A204.1 (cell line): ENCODE measurements at regions not wholly inside any gene's neighbourhood (a gene's known extent, or its start where the extent isn't known, plus 50 kb on each side); places are given as distances from the start of the nearest gene placed in this dataset.
"Not testable (repeated sequence)": the region's sequence is repeated elsewhere in the genome, so short reads cannot be mapped to it uniquely, and the experiment has no call there.

ENCODE experiments used
- FAIRE-seq: peaks from 2 replicates; lab custom pipeline; 2012; peaks lifted over from hg19 to GRCh38; lab: Jason Lieb, UNC

GRCh38 chrX:15116900-15117299 is 153.0 kb downstream of the ASB9 start:
- FAIRE-seq, result no peak

GRCh38 chrX:15114743-15115566 is 154.9 kb downstream of the ASB9 start:
- no peak for FAIRE-seq

- no peak for FAIRE-seq
Observed at GRCh38 chrX:15107367-15107988, 162.4 kb downstream of the ASB9 start.

GRCh38 chrX:15098505-15098904 is 171.4 kb downstream of the ASB9 start:
- FAIRE-seq, result no peak

GRCh38 chrX:15087747-15088146 is 182.1 kb downstream of the ASB9 start:
- FAIRE-seq, result no peak

GRCh38 chrX:15073313-15073712 is 196.6 kb downstream of the ASB9 start:
- FAIRE-seq, result no peak

GRCh38 chrX:15072880-15073279 is 197.0 kb downstream of the ASB9 start:
- FAIRE-seq, result no peak

GRCh38 chrX:15072259-15072658 is 197.6 kb downstream of the ASB9 start:
- no peak for FAIRE-seq

GRCh38 chrX:15059474-15059873 is 186.3 kb downstream of the MOSPD2 start:
- no peak for FAIRE-seq

GRCh38 chrX:15056044-15056443 is 182.8 kb downstream of the MOSPD2 start:
- FAIRE-seq, result no peak

GRCh38 chrX:15055146-15055930 is 182.1 kb downstream of the MOSPD2 start:
- FAIRE-seq, result no peak

- FAIRE-seq, result no peak
Observed at GRCh38 chrX:15050395-15050794, 177.2 kb downstream of the MOSPD2 start.

GRCh38 chrX:15043538-15043937 is 170.3 kb downstream of the MOSPD2 start:
- no peak for FAIRE-seq

GRCh38 chrX:15033917-15034316 is 160.7 kb downstream of the MOSPD2 start:
- no peak for FAIRE-seq

- no peak for FAIRE-seq
Observed at GRCh38 chrX:15017491-15017890, 144.3 kb downstream of the MOSPD2 start.

- FAIRE-seq, result no peak
Observed at GRCh38 chrX:15016051-15016450, 142.8 kb downstream of the MOSPD2 start.

- no peak for FAIRE-seq
Observed at GRCh38 chrX:15014281-15014680, 141.1 kb downstream of the MOSPD2 start.

GRCh38 chrX:15013461-15013860 is 140.2 kb downstream of the MOSPD2 start:
- no peak for FAIRE-seq

- FAIRE-seq, result no peak
Observed at GRCh38 chrX:14997271-14997670, 124.0 kb downstream of the MOSPD2 start.

- not testable (repeated sequence) for FAIRE-seq
Observed at GRCh38 chrX:14984425-14984824, 111.2 kb downstream of the MOSPD2 start.
